HCT116 (cell line): ENCODE measurements at regions not wholly inside any gene's neighbourhood (a gene's known extent, or its start where the extent isn't known, plus 50 kb on each side); places are given as distances from the start of the nearest gene placed in this dataset.

Experiments
- ATAC-seq: fragments of 200-7000 bp; cut with Tn5 transposase; 2 replicates; pipeline ENCODE4 v1.9.1; 2020; ENCODE audit warnings: mild to moderate bottlenecking, moderate library complexity
- BruUV-seq: library from RNA; stranded (reverse); fragments of 400-500 nt; replicated peaks from 2 replicates; lab custom pipeline; 2021; lab: Mats Ljungman, UMichigan
- CTCF ChIA-PET: fragments of 300-600 bp; sonication (Branson Sonifier 250); formaldehyde crosslinking; loops from one replicate; lab custom pipeline; 2021; ENCODE audit warnings: antibody characterized with exemption; lab: Charles Lee
- POLR2A ChIA-PET: fragments of 300-600, 350-600 bp; sonication (Branson Sonifier 250); formaldehyde crosslinking; loops from one replicate; lab custom pipeline; 2021; ENCODE audit warnings: antibody characterized with exemption; lab: Charles Lee
- RAD21 ChIA-PET, 2 experiments: fragments of 300-600 bp; sonication (Branson Sonifier 250); formaldehyde crosslinking; loops; one replicate each; lab custom pipeline; 2023; ENCODE audit warnings: low total read pairs in 2 of 2; ENCODE audit not compliant: uncharacterized antibody in 2 of 2, unreplicated experiment in 2 of 2, low non-redundant PET in 1 of 2; lab: Charles Lee
- DNase-seq: peaks from one replicate; pipeline ENCODE4 v3.0.0-alpha.2; 2010; ENCODE audit warnings: low read depth, low spot score
- H2AFZ ChIP-seq: fragments of 200-600 bp; shearing (Covaris generic), sonication (generic); 2 replicates; pipeline ENCODE4 v1.6.1; 2017; ENCODE audit warnings: low read depth, mixed run types, mixed read lengths, antibody characterized with exemption, low read length; ENCODE audit not compliant: poor library complexity, severe bottlenecking
- H3K27ac ChIP-seq: 2 replicates; pipeline ENCODE4 v1.5.1; 2012; ENCODE audit warnings: low read depth, low read length
- H3K27me3 ChIP-seq: fragments of 200-600 bp; sonication (generic); 2 replicates; pipeline ENCODE4 v1.6.1; 2016; ENCODE audit warnings: mixed run types, low read length, mixed read lengths; ENCODE audit not compliant: insufficient read depth
- H3K36me3 ChIP-seq, 2 experiments: fragments of 200-500 bp in 1 of 2; fragments of 200-600 bp in 1 of 2; sonication (Bioruptor generic) in 1 of 2; sonication (generic) in 1 of 2; 2 replicates each; pipeline versions ENCODE4 v1.5.1 to v1.6.1; 2014 to 2016; ENCODE audit warnings: low read length in 2 of 2, inconsistent platforms in 1 of 2, mixed read lengths in 1 of 2, mixed run types in 1 of 2; ENCODE audit not compliant: insufficient read depth in 2 of 2, control insufficient read depth in 1 of 2
- H3K4me1 ChIP-seq, 2 experiments: fragments of 200-600 bp in 1 of 2; sonication (generic) in 1 of 2; 2 replicates each; pipeline versions ENCODE4 v1.5.1 to v1.6.1; 2012 to 2017; ENCODE audit warnings: low read length in 2 of 2, inconsistent platforms in 1 of 2, mild to moderate bottlenecking in 1 of 2, mixed read lengths in 1 of 2, mixed run types in 1 of 2, moderate library complexity in 1 of 2; ENCODE audit not compliant: insufficient read depth in 2 of 2, control insufficient read depth in 1 of 2
- H3K4me2 ChIP-seq: fragments of 200-600 bp; sonication (generic); 2 replicates; pipeline ENCODE4 v1.6.1; 2017; ENCODE audit warnings: mixed run types, low read length, mixed read lengths
- H3K4me3 ChIP-seq, 2 experiments: fragments of 200-600 bp in 1 of 2; sonication (generic) in 1 of 2; replicated peaks in 1 of 2; 2 replicates each; pipeline ENCODE4 v1.5.1; 2011 to 2016; ENCODE audit warnings: low read length in 2 of 2, control low read depth in 1 of 2, low read depth in 1 of 2, mild to moderate bottlenecking in 1 of 2, mixed read lengths in 1 of 2, mixed run types in 1 of 2
- H3K79me2 ChIP-seq: fragments of 200-600 bp; sonication (generic); 2 replicates; pipeline ENCODE4 v1.6.1; 2017; ENCODE audit warnings: mild to moderate bottlenecking, mixed run types, low read length, moderate library complexity, mixed read lengths; ENCODE audit not compliant: insufficient read depth
- H3K9ac ChIP-seq: fragments of 200-600 bp; sonication (generic); 2 replicates; pipeline ENCODE4 v1.6.1; 2016; ENCODE audit warnings: low read length, mixed read lengths
- H3K9me2 ChIP-seq: fragments of 200-600 bp; sonication (generic), shearing (Covaris generic); 2 replicates; pipeline ENCODE4 v1.6.1; 2017; ENCODE audit warnings: mixed run types, mild to moderate bottlenecking, moderate library complexity; ENCODE audit not compliant: insufficient read depth
- H3K9me3 ChIP-seq, 2 experiments: fragments of 200-500 bp in 1 of 2; fragments of 200-600 bp in 1 of 2; sonication (Bioruptor generic) in 1 of 2; sonication (generic) in 1 of 2; 2 replicates each; pipeline ENCODE4 v1.6.1; 2014 to 2017; ENCODE audit warnings: low read length in 2 of 2, mixed read lengths in 2 of 2, inconsistent platforms in 1 of 2, low read depth in 1 of 2, mild to moderate bottlenecking in 1 of 2, mixed run types in 1 of 2, moderate library complexity in 1 of 2; ENCODE audit not compliant: control insufficient read depth in 1 of 2, insufficient read depth in 1 of 2
- H4K20me1 ChIP-seq: fragments of 200-600 bp; sonication (generic), shearing (Covaris generic); 2 replicates; pipeline ENCODE4 v1.6.1; 2017; ENCODE audit warnings: mixed run types, mild to moderate bottlenecking, moderate library complexity; ENCODE audit not compliant: insufficient read depth
- ATF3 ChIP-seq: IDR thresholded peaks from 2 replicates; pipeline ENCODE4 v1.6.1; 2012
- CTCF ChIP-seq, 3 experiments: fragments of 200-600 bp in 1 of 3; sonication (generic) in 1 of 3; IDR thresholded peaks in 2 of 3; conservative IDR thresholded peaks in 1 of 3; 2 replicates each; pipeline ENCODE4 v1.5.1; 2012 to 2017; ENCODE audit warnings: low read depth in 2 of 3, low read length in 2 of 3, antibody characterized with exemption in 1 of 3, borderline replicate concordance in 1 of 3, control low read depth in 1 of 3, mild to moderate bottlenecking in 1 of 3, mixed read lengths in 1 of 3, mixed run types in 1 of 3, moderate library complexity in 1 of 3; ENCODE audit not compliant: insufficient read depth in 1 of 3
- EGR1 ChIP-seq: IDR thresholded peaks from 2 replicates; pipeline ENCODE4 v1.6.1; 2012; ENCODE audit warnings: low read depth
- EZH2 ChIP-seq: fragments of 200-600 bp; sonication (generic); IDR thresholded peaks from 2 replicates; pipeline ENCODE4 v1.6.1; 2017; ENCODE audit warnings: antibody characterized with exemption, mixed run types
- FOSL1 ChIP-seq: IDR thresholded peaks from 2 replicates; pipeline ENCODE4 v1.6.1; 2012; ENCODE audit warnings: low read depth
- JUND ChIP-seq: IDR thresholded peaks from 2 replicates; pipeline ENCODE4 v1.6.1; 2012
- MAX ChIP-seq: IDR thresholded peaks from 2 replicates; pipeline ENCODE4 v1.6.1; 2012
- POLR2A ChIP-seq: IDR thresholded peaks from 2 replicates; pipeline ENCODE4 v1.7.0; 2011; ENCODE audit warnings: borderline replicate concordance; ENCODE audit not compliant: insufficient read depth, insufficient read length; ENCODE audit errors: extremely low read depth
- RAD21 ChIP-seq: IDR thresholded peaks from 2 replicates; pipeline ENCODE4 v1.6.1; 2012; ENCODE audit warnings: low read depth, mild to moderate bottlenecking
- SP1 ChIP-seq: IDR thresholded peaks from 2 replicates; pipeline ENCODE4 v1.6.1; 2012; ENCODE audit warnings: low read depth
- TCF7L2 ChIP-seq: IDR thresholded peaks from 2 replicates; pipeline ENCODE4 v1.7.0; 2011; ENCODE audit warnings: borderline replicate concordance, inconsistent platforms; ENCODE audit not compliant: insufficient read depth, insufficient read length; ENCODE audit errors: extremely low read depth
- ZNF274 ChIP-seq: fragments of 200-500 bp; sonication (Bioruptor generic); IDR thresholded peaks from 2 replicates; pipeline ENCODE4 v1.6.1; 2014; ENCODE audit warnings: mild to moderate bottlenecking, low read depth, low read length, inconsistent platforms
- intact Hi-C: fragments of 100-400 bp; cut with micrococcal nuclease; formaldehyde crosslinking; loops from 2 replicates; pipeline ENCODE4 v1.10.0; 2022

GRCh38 chr1:200334661-200335256 is 75.1 kb downstream of the ZNF281 start:
- H3K4me1 ChIP-seq, result peaks cover 12 to 28% of the 10 kb centered on the region in 2 experiments
- no peaks in the 10 kb centered on the region for H3K36me3 ChIP-seq
- TF ChIP-seq FOSL1 (peak; percentile 86), ATF3 (no peak), JUND (peak; percentile 58)
- H3K27me3 ChIP-seq, result no peaks in the 10 kb centered on the region
- no peak overlapping the region for H3K27ac ChIP-seq
- ATAC-seq (no peak), DNase-seq (peak; percentile 48)
- no peak overlapping the region for H2AFZ ChIP-seq
- no peaks in the 10 kb centered on the region for H3K79me2 ChIP-seq
- intact Hi-C loops, result no loop called here
- RAD21 ChIA-PET, result no interaction called here
- BruUV-seq, result no TSS peak
- no peaks in the 10 kb centered on the region for H3K9me2 ChIP-seq
- no peaks in the 10 kb centered on the region for H3K9me3 ChIP-seq
- no peak overlapping the region for H3K9ac ChIP-seq
- CTCF ChIA-PET, result no interaction called here
- no peaks in the 10 kb centered on the region for H4K20me1 ChIP-seq
- POLR2A ChIA-PET, result no interaction called here
- peak overlapping the region; percentile 37; the same call in 1 of the 2 replicates for H3K4me2 ChIP-seq
- H3K4me3 ChIP-seq, result no peak overlapping the region

- Histone ChIP-seq H4K20me1 (no peaks in the 10 kb centered on the region), H3K4me2 (no peak overlapping the region), H3K9me3 (no peaks in the 10 kb centered on the region), H3K27ac (no peak overlapping the region), H3K4me1 (peaks cover 12 to 28% of the 10 kb centered on the region in 2 experiments), H3K79me2 (no peaks in the 10 kb centered on the region), H3K36me3 (no peaks in the 10 kb centered on the region), H3K9ac (no peak overlapping the region), H3K4me3 (no peak overlapping the region), H3K9me2 (no peaks in the 10 kb centered on the region), H2AFZ (no peak overlapping the region), H3K27me3 (no peaks in the 10 kb centered on the region)
- no TSS peak for BruUV-seq
- no peak for ATAC-seq
- no peak for DNase-seq
- ChIA-PET CTCF (no interaction called here), RAD21 (no interaction called here), POLR2A (no interaction called here)
- no peak for TF ChIP-seq SP1
- no peak for TF ChIP-seq TCF7L2
- no peak for TF ChIP-seq CTCF (IDR thresholded peaks at IDR 0.05 in 2 of 3, conservative IDR thresholded peaks at IDR 0.05 in 1 of 3; ENCODE audit: borderline replicate concordance in 1 of 3, insufficient read depth in 1 of 3, low read depth in 2 of 3, low read length in 2 of 3)
- TF ChIP-seq EGR1, result no peak
- TF ChIP-seq MAX, result no peak
- TF ChIP-seq POLR2A, result no peak
- TF ChIP-seq ZNF274, result no peak
- TF ChIP-seq EZH2, result no peak
- TF ChIP-seq RAD21, result no peak
- intact Hi-C loops, result no loop called here
Measured at GRCh38 chr1:200333329-200333728, 76.5 kb downstream of the ZNF281 start.
